GM12892 (cell line): ENCODE measurements at regions not wholly inside any gene's neighbourhood (a gene's known extent, or its start where the extent isn't known, plus 50 kb on each side); places are given as distances from the start of the nearest gene placed in this dataset.

Experiments
- POLR2A ChIP-seq: IDR thresholded peaks from 2 replicates; pipeline ENCODE4 v1.6.1; 2011; ENCODE audit warnings: low read depth, low read length, control low read depth
- POLR2AphosphoS5 ChIP-seq: IDR thresholded peaks from 2 replicates; pipeline ENCODE4 v1.6.1; 2011; ENCODE audit warnings: low read depth, low read length, control low read depth

DNA sequence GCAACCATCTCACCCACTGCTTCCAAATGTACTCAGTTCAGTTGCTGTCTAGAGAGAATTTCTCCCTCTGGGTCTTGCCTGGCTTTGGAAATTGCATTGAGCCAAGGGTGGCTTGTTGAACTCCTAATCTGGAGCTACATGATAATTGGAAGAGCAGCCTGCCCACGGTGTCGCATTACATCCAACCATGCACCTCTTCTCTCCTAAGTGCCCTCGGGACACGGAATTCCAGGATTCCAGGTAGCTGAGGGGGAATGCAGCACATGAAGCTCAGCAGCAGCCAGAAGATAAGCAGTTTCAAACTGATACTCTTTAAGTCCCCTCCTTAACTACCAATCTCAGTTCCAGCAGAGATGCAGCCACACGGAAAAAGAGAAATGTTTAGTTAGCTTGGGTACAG, 509.4 kb upstream of the KLF4 start:
- TF ChIP-seq POLR2AphosphoS5: no peak
- no peak for TF ChIP-seq POLR2A
